Transverse colon (tissue), 4 donors: ENCODE measurements at regions not wholly inside any gene's neighbourhood (a gene's known extent, or its start where the extent isn't known, plus 50 kb on each side); places are given as distances from the start of the nearest gene placed in this dataset.

Experiments
- DNase-seq: peaks from one replicate; pipeline ENCODE4 v3.0.0-alpha.2; 2019
- H3K27ac ChIP-seq, 4 donors: fragments of 200-600 bp; sonication (generic); 2 replicates each; pipeline ENCODE4 v1.5.1; 2016 to 2018; ENCODE audit warnings: inconsistent platforms in 4 of 4
- H3K27me3 ChIP-seq: fragments of 200-600 bp; sonication (generic); 2 replicates; pipeline ENCODE4 v1.5.1; 2017; ENCODE audit warnings: inconsistent platforms
- H3K36me3 ChIP-seq, 4 donors: fragments of 200-600 bp; sonication (generic); 2 replicates each; pipeline ENCODE4 v1.5.1; 2017 to 2019; ENCODE audit warnings: inconsistent platforms in 4 of 4
- H3K4me1 ChIP-seq, 4 donors: fragments of 200-600 bp; sonication (generic); 2 replicates each; pipeline ENCODE4 v1.5.1; 2017 to 2020; ENCODE audit warnings: inconsistent platforms in 4 of 4
- H3K4me3 ChIP-seq, 4 donors: fragments of 200-600 bp; sonication (generic); 1 replicate in 1 of 4; 2 replicates in 3 of 4; pipeline versions ENCODE4 v1.5.1 to v1.6.1; 2017 to 2019; ENCODE audit warnings: inconsistent platforms in 4 of 4
- H3K9me3 ChIP-seq, 2 donors: fragments of 200-600 bp; sonication (generic); 2 replicates each; pipeline ENCODE4 v1.5.1; 2017 to 2019; ENCODE audit warnings: inconsistent platforms in 2 of 2
- EP300 ChIP-seq: sonication (generic); formaldehyde crosslinking; IDR thresholded peaks from one replicate; pipeline ENCODE4 v1.6.1; 2017; ENCODE audit warnings: antibody characterized with exemption, low read depth
- POLR2A ChIP-seq: fragments of 450-650 bp; IDR thresholded peaks from one replicate; pipeline ENCODE4 v1.6.1; 2016; ENCODE audit warnings: antibody characterized with exemption, mild to moderate bottlenecking, moderate library complexity
- POLR2AphosphoS5 ChIP-seq, 3 donors: sonication (generic); formaldehyde crosslinking; IDR thresholded peaks; one replicate each; pipeline ENCODE4 v1.6.1; 2016; ENCODE audit warnings: antibody characterized with exemption in 3 of 3
- WGBS, 2 donors: methylation state at CpG; one replicate each; pipeline ENCODE4 v1.1.5; 2018; ENCODE audit warnings: low coverage in 1 of 2; 5-methylcytosine and 5-hydroxymethylcytosine counted together
- in situ Hi-C, 4 donors: fragments of 200-750 bp; cut with MboI; loops; one replicate each; pipeline versions ENCODE4 v1.15.0 to v1.15.1; 2017; ENCODE audit warnings: low sequenced_read_pairs in 3 of 4, low pct_ligation_motif_present in 1 of 4, low pct_unique_long_range_greater_than_20kb in 1 of 4
- intact Hi-C: fragments of 100-400 bp; cut with DNase I; formaldehyde crosslinking; loops from one replicate; pipeline ENCODE4 v1.15.1; 2023; ENCODE audit warnings: low total_unique reads
- TF ChIP-seq, protein P1 (sequence below), 5 experiments: fragments of 200-600 bp in 3 of 5; fragments of 450-650 bp in 2 of 5; sonication (generic) in 3 of 5; IDR thresholded peaks; 1 replicate in 2 of 5; 2 replicates in 3 of 5; pipeline ENCODE4 v1.5.1; 2016 to 2017; ENCODE audit warnings: antibody characterized with exemption in 5 of 5, inconsistent platforms in 3 of 5, mild to moderate bottlenecking in 2 of 5, moderate library complexity in 1 of 5

- no peak for DNase-seq
- Histone ChIP-seq H3K4me3 (no peak overlapping the region), H3K4me1 (peaks cover 5 to 58% (median 41%) of the 10 kb centered on the region in 4 donors), H3K27me3 (no peaks in the 10 kb centered on the region), H3K9me3 (no peaks in the 10 kb centered on the region), H3K27ac (peak overlapping the region in 3 of 4 donors; percentile 51 to 62 (median 62)), H3K36me3 (no peaks in the 10 kb centered on the region)
- 63 to 88% methylated on average over 5 to 12 of the region's 12 CpGs for WGBS, 2 donors
- in situ Hi-C loops (no loop called here), intact Hi-C loops (no loop called here)
- no peak for TF ChIP-seq POLR2A
- TF ChIP-seq, protein P1, sequence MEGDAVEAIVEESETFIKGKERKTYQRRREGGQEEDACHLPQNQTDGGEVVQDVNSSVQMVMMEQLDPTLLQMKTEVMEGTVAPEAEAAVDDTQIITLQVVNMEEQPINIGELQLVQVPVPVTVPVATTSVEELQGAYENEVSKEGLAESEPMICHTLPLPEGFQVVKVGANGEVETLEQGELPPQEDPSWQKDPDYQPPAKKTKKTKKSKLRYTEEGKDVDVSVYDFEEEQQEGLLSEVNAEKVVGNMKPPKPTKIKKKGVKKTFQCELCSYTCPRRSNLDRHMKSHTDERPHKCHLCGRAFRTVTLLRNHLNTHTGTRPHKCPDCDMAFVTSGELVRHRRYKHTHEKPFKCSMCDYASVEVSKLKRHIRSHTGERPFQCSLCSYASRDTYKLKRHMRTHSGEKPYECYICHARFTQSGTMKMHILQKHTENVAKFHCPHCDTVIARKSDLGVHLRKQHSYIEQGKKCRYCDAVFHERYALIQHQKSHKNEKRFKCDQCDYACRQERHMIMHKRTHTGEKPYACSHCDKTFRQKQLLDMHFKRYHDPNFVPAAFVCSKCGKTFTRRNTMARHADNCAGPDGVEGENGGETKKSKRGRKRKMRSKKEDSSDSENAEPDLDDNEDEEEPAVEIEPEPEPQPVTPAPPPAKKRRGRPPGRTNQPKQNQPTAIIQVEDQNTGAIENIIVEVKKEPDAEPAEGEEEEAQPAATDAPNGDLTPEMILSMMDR (IDR thresholded peaks at IDR 0.05) = no peak
- no peak for TF ChIP-seq POLR2AphosphoS5 (IDR thresholded peaks at IDR 0.05)
- no peak for TF ChIP-seq EP300
Measured at GRCh38 chr2:62305421-62306176, 109.7 kb downstream of the B3GNT2 start.

GRCh38 chr2:62304429-62305417, 108.8 kb downstream of the B3GNT2 start:
- H3K36me3 ChIP-seq = no peaks in the 10 kb centered on the region
- H3K27ac ChIP-seq = peak overlapping the region; percentile 41 to 62 (median 56)
- intact Hi-C loops (no loop called here), in situ Hi-C loops (no loop called here)
- H3K4me3 ChIP-seq = no peak overlapping the region
- no peaks in the 10 kb centered on the region for H3K9me3 ChIP-seq
- peaks cover 5 to 53% (median 41%) of the 10 kb centered on the region in 4 donors for H3K4me1 ChIP-seq
- H3K27me3 ChIP-seq = no peaks in the 10 kb centered on the region
- peak; percentile 80 for DNase-seq
- TF ChIP-seq, protein P1 (IDR thresholded peaks at IDR 0.05) = peak in 1 of 5 experiments; percentile 32
- TF ChIP-seq EP300 = no peak
- no peak for TF ChIP-seq POLR2A
- TF ChIP-seq POLR2AphosphoS5 (IDR thresholded peaks at IDR 0.05) = peak in 1 of 3 donors; percentile 53
- WGBS, 2 donors = 45 to 67% methylated on average over 3 to 13 of the region's 13 CpGs

GRCh38 chr2:62303788-62304187, 107.9 kb downstream of the B3GNT2 start:
- Histone ChIP-seq H3K27ac (peak overlapping the region in 2 of 4 donors; percentile 51 to 62), H3K4me1 (peaks cover 5 to 47% (median 41%) of the 10 kb centered on the region in 4 donors), H3K27me3 (no peaks in the 10 kb centered on the region), H3K4me3 (no peak overlapping the region), H3K9me3 (no peaks in the 10 kb centered on the region), H3K36me3 (no peaks in the 10 kb centered on the region)
- 20 to 80% methylated on average over 1 to 3 of the region's 3 CpGs for WGBS, 2 donors
- intact Hi-C loops = no loop called here
- no peak for DNase-seq
- in situ Hi-C loops = no loop called here
- TF ChIP-seq, protein P1 (IDR thresholded peaks at IDR 0.05) = no peak
- TF ChIP-seq EP300 = no peak
- TF ChIP-seq POLR2AphosphoS5 (IDR thresholded peaks at IDR 0.05) = no peak
- TF ChIP-seq POLR2A = no peak
